ENCODE measurements at regions not wholly inside any gene's neighbourhood (a gene's known extent, or its start where the extent isn't known, plus 50 kb on each side); places are given as distances from the start of the nearest gene placed in this dataset.
"Not testable (repeated sequence)": the region's sequence is repeated elsewhere in the genome, so short reads cannot be mapped to it uniquely, and the experiment has no call there.

GRCh38 chr6:169144356-169144755 lies 109.3 kb downstream of the THBS2 start:
- no peak for DNase-seq (ENCODE audit: low read depth in 2 of 2)

GRCh38 chr6:169142538-169142844 lies 111.2 kb downstream of the THBS2 start:
- no peak for DNase-seq (ENCODE audit: low read depth in 2 of 2)

DNA sequence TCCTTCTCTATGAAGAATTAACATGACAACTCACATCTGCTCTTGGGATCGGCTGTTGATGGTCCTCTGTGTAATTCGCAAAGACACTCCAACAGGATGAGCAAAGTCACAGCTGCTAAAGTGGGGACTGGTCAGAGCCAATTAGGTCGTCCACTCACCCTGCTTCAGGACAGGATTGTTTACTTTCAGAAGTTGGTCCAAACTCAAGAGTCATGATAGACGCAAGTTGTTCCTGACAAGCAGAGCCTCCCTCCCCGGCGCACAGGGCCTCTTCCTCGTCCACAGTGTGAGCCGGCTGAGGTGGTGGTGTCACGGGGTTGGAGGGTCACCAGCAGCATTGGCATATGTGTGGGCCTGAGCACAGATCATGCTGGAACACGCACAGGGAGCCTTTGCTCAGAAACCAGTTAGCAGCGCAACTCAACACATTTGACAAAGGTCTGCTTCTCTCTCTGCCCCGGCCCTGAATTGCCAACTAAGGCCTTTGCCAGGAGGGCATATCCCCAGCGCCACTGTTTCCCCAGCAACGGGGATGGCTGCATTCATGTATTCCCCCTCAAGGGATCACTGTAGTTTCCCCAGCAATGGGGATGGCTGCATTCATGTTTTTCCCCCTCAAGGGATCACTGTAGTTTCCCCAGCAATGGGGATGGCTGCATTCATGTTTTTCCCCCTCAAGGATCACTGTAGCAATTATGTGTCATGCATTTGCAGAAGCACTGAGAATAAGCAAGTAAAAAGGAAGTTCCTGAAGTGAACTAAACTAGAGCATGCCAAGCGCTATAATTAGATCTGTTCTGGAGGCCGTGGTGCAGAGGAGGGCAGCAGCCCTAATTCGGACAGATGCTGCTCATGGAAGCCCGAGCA lies 111.7 kb downstream of the THBS2 start:
- no peak for DNase-seq (ENCODE audit: low read depth in 2 of 2)

DNA sequence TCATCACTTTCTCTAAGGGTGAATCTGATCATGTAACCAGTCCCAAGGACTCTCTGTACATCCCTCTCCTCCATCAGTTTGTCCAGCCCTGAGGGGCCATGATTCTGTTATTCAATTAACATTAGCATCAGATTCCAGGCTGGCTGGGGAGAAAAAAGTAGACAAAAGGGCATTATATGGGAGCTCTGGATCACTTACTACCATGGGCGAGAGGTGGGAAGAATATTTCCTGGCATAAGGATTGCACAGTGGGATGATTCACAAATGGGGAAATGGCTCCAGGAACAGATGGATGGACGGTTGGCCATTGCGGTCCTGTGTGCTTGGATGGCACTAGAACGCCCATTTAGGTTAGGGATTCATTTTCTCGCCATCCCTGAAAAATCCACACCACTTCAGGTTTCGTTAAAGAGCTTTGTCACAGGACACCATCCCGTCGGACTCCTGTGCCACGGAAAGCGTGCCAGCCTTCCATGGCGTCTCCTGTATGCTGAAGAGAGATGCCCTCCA lies 112.6 kb downstream of the THBS2 start:
- DNase-seq (ENCODE audit: low read depth in 2 of 2), result no peak

DNA sequence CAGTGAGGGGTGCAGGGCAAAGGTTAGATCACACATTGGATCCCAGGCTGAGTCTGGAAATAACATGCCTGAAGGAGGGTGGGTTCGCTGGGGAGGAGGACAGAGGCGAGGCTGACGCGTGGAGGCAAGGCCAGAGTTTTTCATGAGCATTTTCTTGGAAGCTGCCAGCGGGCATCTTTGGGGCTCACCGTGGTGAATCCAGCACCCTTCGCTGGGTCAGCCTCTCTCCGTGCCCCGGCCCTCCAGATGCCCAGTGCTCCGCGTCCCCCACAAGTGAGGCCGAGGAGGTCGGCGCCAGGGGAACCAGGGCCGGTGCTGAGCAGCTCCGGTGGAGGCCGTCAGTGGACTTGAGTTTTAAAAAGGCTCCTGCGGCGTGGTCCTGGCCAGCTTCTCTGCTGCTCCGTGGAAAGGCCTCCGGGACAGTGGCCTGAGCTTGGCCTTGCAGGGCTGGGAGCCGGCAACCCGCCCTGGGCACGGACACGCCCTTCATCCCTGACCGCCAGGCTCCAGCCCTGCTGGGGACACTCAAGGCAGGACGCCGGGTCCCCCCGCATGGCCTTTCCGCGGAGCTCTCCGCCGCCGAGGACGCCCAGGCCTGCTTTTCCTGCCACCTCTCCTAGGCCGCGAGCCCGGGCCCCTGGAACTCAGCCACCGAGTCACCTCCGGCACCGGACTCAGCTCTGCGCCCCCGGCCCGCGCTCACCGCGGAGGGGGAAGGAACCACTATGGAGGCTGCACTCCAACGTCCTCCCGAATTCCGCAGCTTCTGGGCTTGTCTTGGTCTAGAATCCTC lies 114.3 kb downstream of the THBS2 start:
- no peak for DNase-seq (ENCODE audit: low read depth in 2 of 2)

- no peak for DNase-seq (ENCODE audit: low read depth in 2 of 2)
Measured at GRCh38 chr6:169132352-169132940, 121.2 kb downstream of the THBS2 start.

GRCh38 chr6:169131390-169131789 lies 122.3 kb downstream of the THBS2 start:
- no peak for DNase-seq (ENCODE audit: low read depth in 2 of 2)

DNA sequence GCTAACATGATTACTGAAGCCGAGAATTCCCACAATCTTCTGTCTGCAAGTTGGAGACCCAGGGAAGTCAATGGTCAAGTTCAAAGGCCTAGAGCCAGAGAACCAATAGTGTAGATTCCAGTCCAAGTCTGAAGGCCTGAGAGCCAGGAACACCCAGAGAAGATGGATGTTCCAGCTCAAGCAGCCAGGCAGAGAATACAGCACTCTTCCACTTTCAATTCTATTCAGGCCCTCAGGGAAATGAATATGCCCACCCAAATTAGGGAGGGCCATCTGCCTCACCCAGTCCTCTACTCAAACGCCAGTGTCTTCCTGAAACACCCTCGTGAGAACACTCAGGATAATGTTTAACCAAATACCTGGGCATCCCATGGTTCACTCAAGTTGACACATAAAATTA lies 123.5 kb downstream of the THBS2 start:
- DNase-seq (ENCODE audit: low read depth in 2 of 2), result no peak

DNA sequence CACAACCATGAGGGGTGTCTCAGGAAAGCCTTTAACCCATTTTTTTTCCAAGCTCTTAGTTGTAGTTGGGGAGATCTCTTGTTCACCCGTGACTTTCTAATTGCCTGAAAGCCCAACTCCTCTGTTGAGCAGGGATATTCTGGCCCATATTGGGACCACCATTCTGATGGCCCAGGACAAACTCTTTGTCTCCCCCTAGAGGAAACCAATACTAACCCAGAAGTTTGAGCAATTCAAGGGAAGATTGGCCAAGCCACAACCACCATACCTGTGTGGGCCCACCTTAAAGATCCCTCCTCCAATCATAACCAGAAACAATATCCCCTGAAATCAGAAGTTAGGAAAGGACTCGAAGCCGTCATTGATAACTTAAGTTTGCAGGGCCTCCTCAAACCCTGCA lies 132.6 kb downstream of the THBS2 start:
- DNase-seq (ENCODE audit: low read depth in 2 of 2), result no peak

- no peak for DNase-seq (ENCODE audit: low read depth in 2 of 2)
Measured at GRCh38 chr6:169119669-169120068, 134.0 kb downstream of the THBS2 start.

GRCh38 chr6:169118346-169118830 lies 135.3 kb downstream of the THBS2 start:
- no peak for DNase-seq (ENCODE audit: low read depth in 2 of 2)

DNA sequence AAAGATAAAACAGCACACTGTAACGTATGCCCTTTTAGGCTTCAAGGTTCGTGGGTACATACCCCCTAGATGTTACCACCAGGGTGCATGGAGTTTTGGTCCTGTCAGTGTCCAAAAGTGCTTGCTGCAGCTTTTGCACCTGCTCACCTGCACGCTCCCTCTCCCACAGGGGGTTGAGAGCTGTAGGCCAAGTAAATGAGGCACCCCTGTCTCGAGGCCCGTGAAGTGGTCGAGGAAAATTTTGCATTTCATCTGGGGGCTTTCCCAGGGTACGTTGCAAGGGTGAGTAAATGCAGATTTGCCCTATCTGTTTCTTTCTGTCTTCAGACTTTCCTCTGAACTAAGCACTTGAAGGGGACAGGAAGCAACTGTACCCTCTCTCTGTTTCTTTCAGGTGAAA lies 136.0 kb downstream of the THBS2 start:
- no peak for DNase-seq (ENCODE audit: low read depth in 2 of 2)

DNA sequence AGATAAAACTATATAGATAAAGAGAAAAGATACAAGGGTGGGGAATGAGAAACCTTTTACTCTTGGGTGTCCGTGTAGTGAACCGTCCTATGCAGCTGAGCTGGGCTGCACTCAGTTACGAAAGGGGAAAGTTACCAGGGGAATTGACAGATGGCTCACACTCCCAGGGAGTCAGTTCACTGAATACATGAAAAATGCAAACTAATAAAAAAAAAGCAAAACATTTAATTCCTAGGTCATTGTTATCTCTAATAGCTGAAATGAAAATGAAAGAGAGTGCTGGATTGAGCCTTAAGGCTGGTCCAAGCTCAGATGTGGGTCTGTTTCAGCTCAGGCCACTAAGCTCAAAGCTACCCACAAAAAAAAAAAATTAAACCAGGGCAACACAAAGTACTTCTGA lies 138.0 kb downstream of the THBS2 start:
- no peak for DNase-seq (ENCODE audit: low read depth in 2 of 2)

GRCh38 chr6:169114632-169115031 lies 139.0 kb downstream of the THBS2 start:
- DNase-seq (ENCODE audit: low read depth in 2 of 2), result not testable (repeated sequence)

DNA sequence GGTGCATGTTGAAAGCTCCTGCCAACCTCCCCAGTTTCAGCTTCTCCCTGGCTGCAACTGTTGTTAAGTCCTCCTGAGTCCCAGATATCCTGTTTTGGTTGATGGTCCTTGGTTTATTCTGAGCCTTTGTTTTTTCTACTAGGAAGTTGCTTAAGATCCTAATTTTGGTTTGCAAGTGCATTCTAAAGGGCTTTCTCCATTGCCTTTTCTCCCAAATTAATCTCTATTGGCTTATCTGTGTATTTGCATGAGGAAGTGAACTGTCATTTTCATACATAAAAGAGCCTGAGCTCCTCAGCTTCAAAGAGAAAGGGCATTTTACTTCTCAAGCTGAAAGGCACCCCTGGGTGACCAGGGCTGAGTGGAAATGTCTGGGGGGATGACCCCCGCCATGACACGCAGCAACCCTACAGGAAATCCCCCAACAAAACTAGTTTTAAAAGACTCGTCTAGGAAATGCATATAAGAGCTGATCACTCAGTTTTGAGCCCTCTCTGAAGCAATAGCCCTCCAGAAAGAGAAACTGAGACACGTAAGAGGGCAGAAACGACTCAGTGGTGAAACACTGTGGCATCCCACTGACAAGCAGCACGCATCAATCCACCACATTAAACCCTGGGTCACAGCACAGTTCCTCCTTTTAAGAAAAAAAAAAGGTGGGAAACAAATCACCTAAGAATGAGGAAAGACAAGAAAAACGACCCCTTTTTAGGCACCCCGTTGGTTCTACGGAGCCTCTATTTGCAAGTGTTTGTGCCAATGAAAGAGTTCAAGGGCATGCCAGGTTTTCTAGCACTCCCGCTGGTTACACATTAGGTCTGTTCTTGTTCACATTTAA lies 140.9 kb downstream of the THBS2 start:
- DNase-seq (ENCODE audit: low read depth in 2 of 2), result no peak

DNA sequence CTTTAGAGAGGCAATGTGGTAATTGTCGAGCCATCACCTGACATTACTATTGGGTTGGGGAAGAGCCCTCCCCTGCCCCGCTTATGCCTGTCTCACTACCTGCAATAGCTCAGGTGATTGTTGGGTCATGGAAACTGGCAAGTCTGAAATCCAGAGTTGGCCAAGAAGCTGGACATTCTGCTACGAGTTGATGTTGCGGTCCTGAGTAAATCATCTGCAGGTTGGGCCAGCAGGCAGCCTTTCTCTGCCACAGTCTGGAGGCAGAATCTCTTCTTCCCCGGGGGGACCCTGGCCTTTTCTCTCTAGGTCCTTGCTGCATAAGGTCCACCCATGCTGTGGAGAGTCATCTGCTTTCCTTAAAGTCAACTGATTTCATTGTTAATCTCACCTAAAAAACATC lies 142.4 kb downstream of the THBS2 start:
- no peak for DNase-seq (ENCODE audit: low read depth in 2 of 2)

DNA sequence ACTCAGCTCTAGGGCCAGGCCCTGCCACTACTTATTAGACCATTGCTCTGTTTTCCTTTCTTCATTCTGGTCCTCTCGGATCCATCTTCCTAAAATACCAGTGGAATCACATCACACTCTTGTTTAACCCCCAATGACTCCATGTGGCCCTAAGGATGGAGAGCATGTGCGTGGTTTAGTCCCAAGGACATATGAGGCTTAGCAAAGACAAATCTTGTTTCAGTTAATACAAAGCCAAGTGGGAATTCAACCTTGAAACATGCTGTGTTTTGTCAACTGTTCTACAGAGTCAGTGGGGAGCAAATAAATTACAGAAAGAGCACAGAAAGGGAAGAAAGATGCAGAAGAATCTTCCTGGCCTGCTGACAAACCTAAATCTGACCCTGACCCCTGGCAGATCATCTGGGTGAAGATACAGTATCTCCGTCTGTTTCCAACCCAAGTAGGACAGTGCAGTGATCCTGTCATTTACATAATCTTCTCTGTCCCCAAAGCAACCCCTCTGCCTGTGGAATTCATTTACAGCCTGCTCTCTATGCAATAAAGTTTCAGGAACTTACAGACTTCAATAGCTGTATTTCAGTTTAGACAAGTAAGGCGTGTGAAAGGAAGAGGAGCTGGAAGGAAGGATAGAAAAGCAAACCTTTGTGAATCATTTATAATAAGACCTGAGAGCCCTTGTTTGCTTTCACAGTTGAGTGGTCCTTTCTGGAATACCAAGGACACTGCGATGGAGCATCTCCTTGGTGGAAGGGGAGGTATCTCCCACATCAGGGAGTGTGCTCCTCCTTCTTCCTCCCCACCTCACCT lies 144.0 kb downstream of the THBS2 start:
- DNase-seq (ENCODE audit: low read depth in 2 of 2), result no peak

DNA sequence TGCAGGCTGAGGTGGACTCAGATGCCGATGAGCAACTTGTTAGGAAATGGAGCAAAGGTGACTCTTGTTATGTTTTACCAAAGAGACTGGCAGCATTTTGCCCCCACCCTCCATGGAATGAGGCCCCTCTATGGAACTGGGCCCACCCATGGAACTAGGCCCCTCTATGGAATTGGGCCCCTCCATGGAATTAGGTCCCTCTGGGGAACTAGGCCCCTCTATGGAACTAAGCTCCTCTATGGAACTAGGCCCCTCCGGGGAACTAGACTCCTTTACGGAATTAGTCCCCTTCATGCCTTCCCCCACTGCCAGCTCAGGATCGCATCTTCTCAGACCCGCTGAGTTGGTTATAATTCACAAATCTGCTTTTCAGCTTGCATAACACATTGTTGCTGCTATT lies 144.9 kb downstream of the THBS2 start:
- DNase-seq (ENCODE audit: low read depth in 2 of 2), result no peak

- no peak for DNase-seq (ENCODE audit: low read depth in 2 of 2)
Measured at GRCh38 chr6:169106176-169106575, 147.5 kb downstream of the THBS2 start.

GRCh38 chr6:169101981-169102380 lies 151.7 kb downstream of the THBS2 start:
- no peak for DNase-seq (ENCODE audit: low read depth in 2 of 2)
